ENCODE measurements at regions not wholly inside any gene's neighbourhood (a gene's known extent, or its start where the extent isn't known, plus 50 kb on each side); places are given as distances from the start of the nearest gene placed in this dataset.

DNA sequence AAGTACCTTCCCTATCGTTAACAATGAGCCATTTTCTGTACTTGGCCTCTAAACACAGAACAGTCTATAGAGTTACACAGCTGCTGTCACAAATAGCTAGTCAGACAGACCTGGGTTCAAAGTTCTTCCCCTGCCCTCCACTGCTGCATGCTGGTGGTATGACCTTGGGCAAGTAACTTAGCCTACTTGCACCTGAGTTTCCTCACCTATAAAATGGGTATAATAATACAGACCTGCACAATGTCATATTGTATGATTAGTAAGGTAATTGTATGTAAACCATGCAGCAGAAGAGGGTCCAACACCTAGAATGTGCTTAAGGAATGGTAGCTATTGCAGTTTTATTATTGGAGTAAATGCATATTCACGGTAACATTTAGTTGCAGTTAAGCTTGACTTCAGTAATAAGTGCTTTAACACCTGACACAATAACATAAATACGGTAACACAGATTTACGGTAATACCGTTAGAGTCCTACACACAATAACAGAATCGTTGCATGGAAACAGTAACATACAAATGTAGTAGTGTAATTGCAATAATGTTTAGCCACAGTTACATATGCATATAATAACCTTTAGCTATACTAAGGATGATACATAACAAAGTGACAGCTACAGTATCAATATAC lies 193.3 kb upstream of the CSF3R start:
- H3K27ac ChIP-seq, result no peak overlapping the region
- H3K4me3 ChIP-seq, result no peak overlapping the region
- WGBS, 2 donors, result 81 to 87% methylated on average over 6 of the region's 6 CpGs
- intact Hi-C loops (cut with DNase I; ENCODE audit: low total_unique reads), result no loop called here
- TF ChIP-seq POLR2A (IDR thresholded peaks at IDR 0.05), result no peak
- TF ChIP-seq, protein P1, sequence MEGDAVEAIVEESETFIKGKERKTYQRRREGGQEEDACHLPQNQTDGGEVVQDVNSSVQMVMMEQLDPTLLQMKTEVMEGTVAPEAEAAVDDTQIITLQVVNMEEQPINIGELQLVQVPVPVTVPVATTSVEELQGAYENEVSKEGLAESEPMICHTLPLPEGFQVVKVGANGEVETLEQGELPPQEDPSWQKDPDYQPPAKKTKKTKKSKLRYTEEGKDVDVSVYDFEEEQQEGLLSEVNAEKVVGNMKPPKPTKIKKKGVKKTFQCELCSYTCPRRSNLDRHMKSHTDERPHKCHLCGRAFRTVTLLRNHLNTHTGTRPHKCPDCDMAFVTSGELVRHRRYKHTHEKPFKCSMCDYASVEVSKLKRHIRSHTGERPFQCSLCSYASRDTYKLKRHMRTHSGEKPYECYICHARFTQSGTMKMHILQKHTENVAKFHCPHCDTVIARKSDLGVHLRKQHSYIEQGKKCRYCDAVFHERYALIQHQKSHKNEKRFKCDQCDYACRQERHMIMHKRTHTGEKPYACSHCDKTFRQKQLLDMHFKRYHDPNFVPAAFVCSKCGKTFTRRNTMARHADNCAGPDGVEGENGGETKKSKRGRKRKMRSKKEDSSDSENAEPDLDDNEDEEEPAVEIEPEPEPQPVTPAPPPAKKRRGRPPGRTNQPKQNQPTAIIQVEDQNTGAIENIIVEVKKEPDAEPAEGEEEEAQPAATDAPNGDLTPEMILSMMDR (IDR thresholded peaks at IDR 0.05), result no peak
- DNase-seq, result no peak
- no peaks in the 10 kb centered on the region for H3K4me1 ChIP-seq
- H3K36me3 ChIP-seq (ENCODE audit: low read depth, missing control alignments), result no peaks in the 10 kb centered on the region
- no peaks in the 10 kb centered on the region for H3K27me3 ChIP-seq
- no peaks in the 10 kb centered on the region for H3K9me3 ChIP-seq

DNA sequence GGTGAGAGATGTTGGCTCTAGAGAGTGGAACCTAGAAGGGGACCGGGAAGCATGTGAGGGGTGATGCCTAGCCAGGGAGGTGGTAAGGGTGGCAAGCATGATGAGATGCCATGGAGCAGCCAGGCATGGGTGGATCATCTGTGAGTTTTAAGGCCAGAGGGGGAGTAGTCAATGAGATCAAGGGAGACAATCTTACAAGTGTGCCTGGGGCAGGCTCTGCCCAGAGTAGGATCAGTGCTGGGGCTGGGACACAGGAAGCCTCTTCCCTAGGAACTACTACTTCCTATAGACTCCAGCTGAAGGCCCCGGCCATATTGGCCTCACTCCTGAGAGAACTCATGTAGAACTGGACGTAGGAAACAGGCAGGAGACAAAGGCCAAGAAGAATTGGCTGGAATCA lies 192.4 kb upstream of the CSF3R start:
- Histone ChIP-seq H3K27ac (no peak overlapping the region), H3K4me1 (no peaks in the 10 kb centered on the region), H3K36me3 (ENCODE audit: low read depth, missing control alignments) (no peaks in the 10 kb centered on the region), H3K4me3 (no peak overlapping the region), H3K9me3 (no peaks in the 10 kb centered on the region), H3K27me3 (no peaks in the 10 kb centered on the region)
- intact Hi-C loops (cut with DNase I; ENCODE audit: low total_unique reads), result no loop called here
- DNase-seq, result no peak
- TF ChIP-seq, protein P1 (IDR thresholded peaks at IDR 0.05), result no peak
- no peak for TF ChIP-seq POLR2A (IDR thresholded peaks at IDR 0.05)
- 75 to 79% methylated on average over 3 of the region's 3 CpGs for WGBS, 2 donors

DNA sequence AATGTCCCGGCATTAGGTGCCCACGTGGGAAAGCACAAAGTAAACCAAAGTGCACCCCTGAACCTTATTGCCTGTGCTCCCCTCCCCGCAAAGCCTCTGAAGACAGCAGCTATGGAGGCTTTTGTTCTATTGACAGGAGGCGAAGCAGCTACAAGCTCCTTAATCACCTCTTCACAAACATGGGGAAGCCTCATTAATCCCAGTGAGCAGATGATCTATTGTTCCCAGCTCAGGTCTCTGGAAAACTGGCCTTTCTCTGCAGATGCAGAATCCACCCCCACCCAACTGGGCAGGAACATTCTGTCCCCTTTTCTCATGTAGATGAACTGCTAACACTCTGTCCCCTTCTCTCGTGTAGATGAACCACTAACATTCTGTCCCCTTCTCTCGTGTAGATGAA lies 190.5 kb upstream of the CSF3R start:
- H3K36me3 ChIP-seq (ENCODE audit: low read depth, missing control alignments), result no peaks in the 10 kb centered on the region
- H3K4me3 ChIP-seq, result no peak overlapping the region
- WGBS, 2 donors, result 54 to 60% methylated on average over 6 of the region's 6 CpGs
- intact Hi-C loops (cut with DNase I; ENCODE audit: low total_unique reads), result no loop called here
- TF ChIP-seq POLR2A (IDR thresholded peaks at IDR 0.05), result no peak
- TF ChIP-seq, protein P1 (IDR thresholded peaks at IDR 0.05), result no peak
- H3K4me1 ChIP-seq, result no peaks in the 10 kb centered on the region
- no peak overlapping the region for H3K27ac ChIP-seq
- H3K9me3 ChIP-seq, result no peaks in the 10 kb centered on the region
- H3K27me3 ChIP-seq, result no peaks in the 10 kb centered on the region
- DNase-seq, result no peak

DNA sequence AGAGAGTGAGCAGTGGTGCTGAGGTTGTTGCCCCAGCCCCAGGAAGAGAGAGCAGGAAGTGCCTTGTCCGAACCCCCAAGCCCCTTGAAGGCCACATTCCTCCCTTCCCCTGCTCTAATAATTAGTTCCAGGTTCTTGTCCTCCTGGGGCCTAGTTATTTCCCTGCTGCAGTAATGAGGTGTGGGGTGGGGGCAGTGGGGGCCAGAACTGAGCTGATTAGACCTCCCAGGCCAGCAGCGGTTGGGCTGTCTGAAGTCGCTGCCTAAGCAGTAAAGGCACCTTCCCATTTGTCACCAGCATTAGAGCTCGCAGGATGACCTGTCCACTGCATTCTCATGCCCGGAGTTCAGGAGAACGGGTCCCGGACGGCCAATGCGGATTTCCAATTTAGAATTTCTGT lies 186.5 kb upstream of the CSF3R start:
- Histone ChIP-seq H3K9me3 (no peaks in the 10 kb centered on the region), H3K27me3 (no peaks in the 10 kb centered on the region), H3K4me3 (no peak overlapping the region), H3K4me1 (no peaks in the 10 kb centered on the region), H3K27ac (no peak overlapping the region), H3K36me3 (ENCODE audit: low read depth, missing control alignments) (no peaks in the 10 kb centered on the region)
- 57 to 58% methylated on average over 9 of the region's 9 CpGs for WGBS, 2 donors
- DNase-seq, result no peak
- intact Hi-C loops (cut with DNase I; ENCODE audit: low total_unique reads), result no loop called here
- no peak for TF ChIP-seq POLR2A (IDR thresholded peaks at IDR 0.05)
- TF ChIP-seq, protein P1 (IDR thresholded peaks at IDR 0.05), result no peak

DNA sequence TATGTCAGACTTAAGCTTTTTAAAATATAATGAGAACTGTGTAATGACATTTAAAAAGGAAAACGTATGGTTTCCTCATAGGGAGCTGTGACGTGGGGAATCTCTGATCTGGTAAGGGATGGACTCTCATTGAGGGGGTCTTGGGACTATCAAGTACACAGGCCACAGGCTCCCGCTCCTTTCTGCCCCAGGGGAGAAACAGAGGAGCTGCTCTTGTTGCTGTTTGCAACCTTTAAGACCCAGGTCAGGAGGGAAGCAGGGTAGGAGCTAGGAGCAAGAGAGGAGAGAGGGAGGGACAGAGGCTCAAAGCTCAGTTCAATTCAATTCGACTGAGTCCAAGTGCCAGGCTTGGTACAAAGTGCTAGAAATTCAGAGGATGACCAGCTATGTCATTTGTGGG lies 185.1 kb upstream of the CSF3R start:
- TF ChIP-seq POLR2A (IDR thresholded peaks at IDR 0.05), result no peak
- TF ChIP-seq, protein P1 (IDR thresholded peaks at IDR 0.05), result no peak
- intact Hi-C loops (cut with DNase I; ENCODE audit: low total_unique reads), result no loop called here
- no peak overlapping the region for H3K4me3 ChIP-seq
- H3K27me3 ChIP-seq, result no peaks in the 10 kb centered on the region
- H3K9me3 ChIP-seq, result no peaks in the 10 kb centered on the region
- no peaks in the 10 kb centered on the region for H3K4me1 ChIP-seq
- DNase-seq, result no peak
- WGBS, 2 donors, result 59 to 63% methylated on average over 4 of the region's 4 CpGs
- no peak overlapping the region for H3K27ac ChIP-seq
- no peaks in the 10 kb centered on the region for H3K36me3 ChIP-seq (ENCODE audit: low read depth, missing control alignments)

Measured in testis (tissue), 2 donors.